Adrenal gland (tissue), 9 donors: ENCODE measurements at regions not wholly inside any gene's neighbourhood (a gene's known extent, or its start where the extent isn't known, plus 50 kb on each side); places are given as distances from the start of the nearest gene placed in this dataset.

Experiments
- DNase-seq, 7 donors: peaks; one replicate each; pipeline ENCODE4 v3.0.0-alpha.2; 2019 to 2020
- H3K27ac ChIP-seq, 5 donors: fragments of 200-600 bp; sonication (generic) in 4 of 5; 1 replicate in 3 of 5; 2 replicates in 2 of 5; pipeline versions ENCODE4 v1.5.1 to v1.8.0; 2016 to 2020; ENCODE audit warnings: mild to moderate bottlenecking in 1 of 5
- H3K27me3 ChIP-seq: fragments of 200-600 bp; 2 replicates; pipeline ENCODE4 v1.8.0; 2021
- H3K36me3 ChIP-seq, 2 donors: fragments of 200-600 bp; replicated peaks in 1 of 2; 1 replicate in 1 of 2; 2 replicates in 1 of 2; pipeline versions ENCODE4 v1.5.1 to v1.8.0; 2018 to 2022
- H3K4me1 ChIP-seq, 2 donors: fragments of 200-600 bp; replicated peaks in 1 of 2; 1 replicate in 1 of 2; 2 replicates in 1 of 2; pipeline versions ENCODE4 v1.5.1 to v1.8.0; 2018 to 2021
- H3K4me3 ChIP-seq, 4 donors: fragments of 200-600 bp; sonication (generic) in 3 of 4; one replicate each; pipeline ENCODE4 v1.5.1; 2016 to 2018
- H3K9me3 ChIP-seq, 3 donors: fragments of 200-600 bp; sonication (generic) in 1 of 3; replicated peaks in 1 of 3; 1 replicate in 2 of 3; 2 replicates in 1 of 3; pipeline versions ENCODE4 v1.5.1 to v1.8.0; 2016 to 2021
- POLR2A ChIP-seq, 2 donors: fragments of 450-650 bp; IDR thresholded peaks; one replicate each; pipeline ENCODE4 v1.6.1; 2017; ENCODE audit warnings: antibody characterized with exemption in 2 of 2, mild to moderate bottlenecking in 2 of 2, moderate library complexity in 1 of 2
- WGBS, 4 donors: extraction: QIAGEN DNeasy Blood & Tissue Kit in 2 of 4; methylation state at CpG; one replicate each; pipeline versions ENCODE4 v1.1.5 to v1.1.7; 2013 to 2017; 5-methylcytosine and 5-hydroxymethylcytosine counted together
- intact Hi-C, 2 donors: fragments of 100-400 bp; cut with DNase I; formaldehyde crosslinking; loops; one replicate each; pipeline versions ENCODE4 v1.14.1 to v1.15.0; 2022 to 2023
- TF ChIP-seq, protein P1 (sequence below), 6 experiments: fragments of 450-650 bp in 4 of 6; fragments of 200-600 bp in 2 of 6; sonication (generic) in 1 of 6; IDR thresholded peaks; 1 replicate in 5 of 6; 2 replicates in 1 of 6; pipeline versions ENCODE4 v1.5.1 to v1.8.0; 2016 to 2021; ENCODE audit warnings: antibody characterized with exemption in 6 of 6, mild to moderate bottlenecking in 2 of 6, moderate library complexity in 1 of 6
- donor health status: healthy with polysubstance abuse.
- donor health status: Bipolar disorder and iron deficiency.
- donor health status: DM: yes; HTN: yes; CAD: no.
- donor health status: DM: no; HTN: no; CAD: no.
- donor health status: DM: no; HTN: no; CAD: no.

DNA sequence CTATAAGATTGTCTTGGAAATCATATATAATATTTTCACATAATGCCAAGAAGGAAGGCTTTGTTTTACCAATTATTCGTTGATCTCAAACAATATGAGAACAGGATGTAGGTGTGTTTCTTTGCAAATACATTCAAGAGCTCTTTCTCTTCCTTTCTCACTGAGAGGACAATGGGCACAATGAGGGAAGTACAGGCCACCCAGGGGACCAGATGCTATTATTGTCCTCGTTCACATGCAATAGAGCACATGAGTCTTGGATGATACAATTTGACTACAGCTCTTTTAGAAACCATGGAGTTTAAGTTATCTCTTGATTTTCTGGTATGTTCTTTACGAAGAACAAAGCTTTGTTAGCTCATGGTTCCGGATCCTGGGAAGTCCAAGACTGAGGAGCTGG lies 323.7 kb upstream of the KLF6 start:
- no peak for DNase-seq
- H3K27ac ChIP-seq = no peak overlapping the region
- H3K4me1 ChIP-seq = no peaks in the 10 kb centered on the region
- TF ChIP-seq, protein P1, sequence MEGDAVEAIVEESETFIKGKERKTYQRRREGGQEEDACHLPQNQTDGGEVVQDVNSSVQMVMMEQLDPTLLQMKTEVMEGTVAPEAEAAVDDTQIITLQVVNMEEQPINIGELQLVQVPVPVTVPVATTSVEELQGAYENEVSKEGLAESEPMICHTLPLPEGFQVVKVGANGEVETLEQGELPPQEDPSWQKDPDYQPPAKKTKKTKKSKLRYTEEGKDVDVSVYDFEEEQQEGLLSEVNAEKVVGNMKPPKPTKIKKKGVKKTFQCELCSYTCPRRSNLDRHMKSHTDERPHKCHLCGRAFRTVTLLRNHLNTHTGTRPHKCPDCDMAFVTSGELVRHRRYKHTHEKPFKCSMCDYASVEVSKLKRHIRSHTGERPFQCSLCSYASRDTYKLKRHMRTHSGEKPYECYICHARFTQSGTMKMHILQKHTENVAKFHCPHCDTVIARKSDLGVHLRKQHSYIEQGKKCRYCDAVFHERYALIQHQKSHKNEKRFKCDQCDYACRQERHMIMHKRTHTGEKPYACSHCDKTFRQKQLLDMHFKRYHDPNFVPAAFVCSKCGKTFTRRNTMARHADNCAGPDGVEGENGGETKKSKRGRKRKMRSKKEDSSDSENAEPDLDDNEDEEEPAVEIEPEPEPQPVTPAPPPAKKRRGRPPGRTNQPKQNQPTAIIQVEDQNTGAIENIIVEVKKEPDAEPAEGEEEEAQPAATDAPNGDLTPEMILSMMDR (IDR thresholded peaks at IDR 0.05) = no peak
- no peak for TF ChIP-seq POLR2A (IDR thresholded peaks at IDR 0.05)
- no peaks in the 10 kb centered on the region for H3K27me3 ChIP-seq
- 77 to 86% (median 79%) methylated on average over 4 of the region's 4 CpGs for WGBS, 4 donors
- H3K4me3 ChIP-seq = no peak overlapping the region
- intact Hi-C loops = no loop called here
- H3K9me3 ChIP-seq = no peaks in the 10 kb centered on the region
- no peaks in the 10 kb centered on the region for H3K36me3 ChIP-seq

DNA sequence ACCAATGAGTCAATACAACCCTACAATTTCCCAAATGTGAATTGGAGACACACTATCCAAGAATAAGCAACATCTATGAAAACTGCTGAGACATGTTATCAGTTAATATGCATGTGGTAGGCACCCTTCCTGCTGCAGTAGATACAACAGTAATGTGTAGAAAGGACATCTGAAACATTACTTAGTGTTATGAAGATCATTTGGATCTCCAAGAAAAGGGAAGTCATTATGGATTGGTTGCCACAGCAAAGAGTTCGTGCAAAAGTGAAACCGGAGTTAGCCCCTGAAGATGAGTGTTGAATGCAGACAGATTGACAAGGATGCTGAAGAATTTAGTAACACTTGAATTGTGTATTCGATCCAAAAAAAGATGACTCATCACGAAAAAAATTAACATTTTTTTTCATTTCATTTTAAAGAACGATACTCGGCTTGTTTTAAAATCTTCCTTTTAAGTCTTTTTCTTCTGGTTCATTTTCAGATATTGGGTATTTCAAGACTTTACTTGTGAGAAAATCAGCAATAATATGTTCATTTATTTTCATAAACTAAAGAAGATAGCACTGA lies 322.4 kb upstream of the KLF6 start:
- no peak for DNase-seq
- Histone ChIP-seq H3K27me3 (no peaks in the 10 kb centered on the region), H3K9me3 (no peaks in the 10 kb centered on the region), H3K36me3 (no peaks in the 10 kb centered on the region), H3K27ac (no peak overlapping the region), H3K4me3 (no peak overlapping the region), H3K4me1 (no peaks in the 10 kb centered on the region)
- intact Hi-C loops = no loop called here
- no peak for TF ChIP-seq POLR2A (IDR thresholded peaks at IDR 0.05)
- TF ChIP-seq, protein P1 (IDR thresholded peaks at IDR 0.05) = no peak
- WGBS, 4 donors = 73 to 80% (median 76%) methylated on average over 6 of the region's 6 CpGs

DNA sequence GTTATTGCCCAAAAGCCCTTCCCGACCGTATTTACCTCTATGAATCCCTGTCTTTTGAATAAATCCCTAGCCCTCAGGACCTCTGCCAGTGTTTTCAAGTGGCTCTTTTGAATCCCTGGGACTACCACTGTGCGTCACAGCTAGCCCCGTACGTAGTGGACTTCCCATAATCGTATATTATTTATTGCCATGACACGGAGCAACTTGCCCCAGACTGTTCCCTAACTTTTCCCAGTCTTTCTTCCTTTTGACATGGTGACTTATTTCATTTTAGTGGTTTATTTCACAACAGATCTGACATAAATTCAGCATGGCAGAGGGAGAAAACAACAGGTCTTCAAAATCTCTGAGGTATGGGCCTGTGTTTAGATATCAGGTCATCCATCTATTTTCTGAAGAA lies 318.6 kb upstream of the KLF6 start:
- DNase-seq = no peak
- no peak overlapping the region for H3K27ac ChIP-seq
- H3K4me1 ChIP-seq = no peaks in the 10 kb centered on the region
- H3K4me3 ChIP-seq = no peak overlapping the region
- intact Hi-C loops = no loop called here
- WGBS, 4 donors = 62 to 81% (median 79%) methylated on average over 7 of the region's 7 CpGs
- TF ChIP-seq, protein P1 (IDR thresholded peaks at IDR 0.05) = no peak
- TF ChIP-seq POLR2A (IDR thresholded peaks at IDR 0.05) = no peak
- H3K27me3 ChIP-seq = no peaks in the 10 kb centered on the region
- H3K36me3 ChIP-seq = no peaks in the 10 kb centered on the region
- no peaks in the 10 kb centered on the region for H3K9me3 ChIP-seq

DNA sequence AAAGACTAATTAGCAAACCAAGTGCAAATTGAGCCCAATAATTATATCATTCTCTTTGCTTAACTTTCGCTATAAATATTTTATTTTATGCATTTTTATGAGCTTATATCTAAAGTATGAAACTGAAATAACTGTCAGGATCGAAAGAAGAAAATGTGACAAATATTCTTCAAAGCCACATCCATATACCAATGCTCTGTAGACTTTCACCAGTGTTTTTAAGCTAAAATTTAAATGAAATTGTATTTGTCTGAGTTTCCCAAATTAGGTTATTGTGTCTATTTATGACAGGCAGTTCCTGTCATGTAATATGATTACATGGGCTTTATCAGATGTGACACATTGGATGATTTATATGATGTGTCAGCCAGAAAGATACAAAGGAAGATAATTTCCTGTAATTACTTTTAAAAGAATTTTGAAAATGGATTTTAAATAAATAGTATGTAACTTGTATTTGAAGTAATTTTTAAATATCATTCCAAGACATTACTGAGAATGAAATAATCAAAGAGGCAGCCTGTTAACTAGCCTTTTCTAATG lies 317.9 kb upstream of the KLF6 start:
- intact Hi-C loops = no loop called here
- no peak for TF ChIP-seq POLR2A (IDR thresholded peaks at IDR 0.05)
- TF ChIP-seq, protein P1 (IDR thresholded peaks at IDR 0.05) = no peak
- H3K36me3 ChIP-seq = no peaks in the 10 kb centered on the region
- H3K27ac ChIP-seq = no peak overlapping the region
- H3K4me1 ChIP-seq = no peaks in the 10 kb centered on the region
- no peaks in the 10 kb centered on the region for H3K27me3 ChIP-seq
- H3K4me3 ChIP-seq = no peak overlapping the region
- WGBS, 4 donors = 87 to 93% (median 89%) methylated on average over 2 of the region's 2 CpGs
- DNase-seq = no peak
- no peaks in the 10 kb centered on the region for H3K9me3 ChIP-seq
